Psoas muscle (tissue), 7 donors: ENCODE measurements at regions not wholly inside any gene's neighbourhood (a gene's known extent, or its start where the extent isn't known, plus 50 kb on each side); places are given as distances from the start of the nearest gene placed in this dataset.
"Not testable (repeated sequence)": the region's sequence is repeated elsewhere in the genome, so short reads cannot be mapped to it uniquely, and the experiment has no call there.

ENCODE experiments used
- ATAC-seq, 4 donors: fragments of 200-7000 bp; cut with Tn5 transposase; one replicate each; pipeline ENCODE4 v1.9.1; 2020; ENCODE audit warnings: moderate library complexity in 3 of 4, mild to moderate bottlenecking in 2 of 4
- DNase-seq, 2 donors: peaks; one replicate each; pipeline ENCODE4 v3.0.0-alpha.2; 2020
- H3K27ac ChIP-seq: fragments of 200-600 bp; one replicate; pipeline ENCODE4 v1.8.0; 2022
- H3K27me3 ChIP-seq, 3 donors: fragments of 200-600 bp in 1 of 3; one replicate each; pipeline versions ENCODE4 v1.6.1 to v1.8.0; 2013 to 2022; ENCODE audit warnings: low read length in 2 of 3, mild to moderate bottlenecking in 2 of 3, moderate library complexity in 1 of 3; ENCODE audit not compliant: insufficient read depth in 3 of 3
- H3K36me3 ChIP-seq, 2 donors: fragments of 200-600 bp in 1 of 2; one replicate each; pipeline versions ENCODE4 v1.6.1 to v1.8.0; 2013 to 2022; ENCODE audit warnings: low read depth in 1 of 2, mild to moderate bottlenecking in 1 of 2, moderate library complexity in 1 of 2; ENCODE audit not compliant: insufficient read depth in 1 of 2
- H3K4me1 ChIP-seq: fragments of 200-600 bp; one replicate; pipeline ENCODE4 v1.8.0; 2022
- H3K4me3 ChIP-seq: fragments of 200-600 bp; one replicate; pipeline ENCODE4 v1.8.0; 2022; ENCODE audit warnings: mild to moderate bottlenecking
- H3K9me3 ChIP-seq: fragments of 200-600 bp; one replicate; pipeline ENCODE4 v1.8.0; 2022
- CTCF ChIP-seq: fragments of 200-600 bp; IDR thresholded peaks from one replicate; pipeline ENCODE4 v1.8.0; 2022; ENCODE audit warnings: antibody characterized with exemption
- WGBS, 3 donors: extraction: QIAGEN DNeasy Blood & Tissue Kit; methylation state at CpG; one replicate each; pipeline versions ENCODE4 v1.1.6 to v1.1.7; 2013; 5-methylcytosine and 5-hydroxymethylcytosine counted together
- intact Hi-C, 2 donors: fragments of 100-400 bp; cut with DNase I; formaldehyde crosslinking; loops; one replicate each; pipeline versions ENCODE4 v1.11.0 to v1.14.2; 2022
- donor health status: healthy with polysubstance abuse.
- donor health status: DM: no; HTN: no; CAD: no; lungs with moderate emphysema.
- donor health status: Bipolar disorder and iron deficiency.
- donor health status: healthy.
- donor health status: DM: yes; HTN: yes; CAD: no.
- donor health status: DM: no; HTN: no; CAD: no.
- donor health status: DM: yes; HTN: yes; CAD: no.

GRCh38 chr6:126722411-126722810 lies 382.5 kb downstream of the CENPW start:
- Histone ChIP-seq H3K27ac (no peak overlapping the region), H3K27me3 (no peaks in the 10 kb centered on the region), H3K9me3 (no peaks in the 10 kb centered on the region), H3K36me3 (no peaks in the 10 kb centered on the region), H3K4me1 (no peaks in the 10 kb centered on the region), H3K4me3 (no peak overlapping the region)
- DNase-seq (no peak), ATAC-seq (no peak)
- intact Hi-C loops, result no loop called here
- no peak for TF ChIP-seq CTCF
- 73 to 80% (median 78%) methylated on average over 2 of the region's 2 CpGs for WGBS, 3 donors

GRCh38 chr6:126723541-126724170 lies 383.7 kb downstream of the CENPW start:
- intact Hi-C loops, result no loop called here
- no peak for TF ChIP-seq CTCF
- 94 to 96% (median 94%) methylated on average over 10 of the region's 10 CpGs for WGBS, 3 donors
- Histone ChIP-seq H3K4me1 (no peaks in the 10 kb centered on the region), H3K27me3 (no peaks in the 10 kb centered on the region), H3K4me3 (no peak overlapping the region), H3K36me3 (no peaks in the 10 kb centered on the region), H3K27ac (no peak overlapping the region), H3K9me3 (peaks cover 2% of the 10 kb centered on the region)
- DNase-seq, result no peak
- ATAC-seq, result no peak

- WGBS, 3 donors, result 83 to 90% (median 86%) methylated on average over 2 of the region's 2 CpGs
- Histone ChIP-seq H3K27ac (no peak overlapping the region), H3K9me3 (peaks cover 2% of the 10 kb centered on the region), H3K36me3 (no peaks in the 10 kb centered on the region), H3K4me1 (no peaks in the 10 kb centered on the region), H3K27me3 (no peaks in the 10 kb centered on the region), H3K4me3 (no peak overlapping the region)
- DNase-seq, result no peak
- intact Hi-C loops, result no loop called here
- no peak for ATAC-seq
- no peak for TF ChIP-seq CTCF
Measured at GRCh38 chr6:126724821-126725220, 384.9 kb downstream of the CENPW start.

- intact Hi-C loops, H3K4me3 ChIP-seq, ATAC-seq: not testable (repeated sequence)
Measured at GRCh38 chr6:126726454-126726853, 386.5 kb downstream of the CENPW start.

GRCh38 chr6:126738146-126738545 lies 380.3 kb upstream of the RSPO3 start:
- TF ChIP-seq CTCF, result no peak
- no peak for DNase-seq
- Histone ChIP-seq H3K4me3 (no peak overlapping the region), H3K4me1 (no peaks in the 10 kb centered on the region), H3K27me3 (no peaks in the 10 kb centered on the region), H3K27ac (no peak overlapping the region), H3K36me3 (no peaks in the 10 kb centered on the region), H3K9me3 (no peaks in the 10 kb centered on the region)
- 73 to 83% (median 80%) methylated on average over 1 of the region's 1 CpG for WGBS, 3 donors
- intact Hi-C loops, result no loop called here
- ATAC-seq, result no peak

More at GRCh38 chr6:126726454-126726853, 386.5 kb downstream of the CENPW start:
- H3K27ac ChIP-seq, H3K27me3 ChIP-seq, H3K36me3 ChIP-seq, H3K9me3 ChIP-seq, H3K4me1 ChIP-seq, DNase-seq: not testable (repeated sequence)
- 72 to 83% (median 75%) methylated on average over 7 of the region's 7 CpGs for WGBS, 3 donors
